ENCODE measurements at regions not wholly inside any gene's neighbourhood (a gene's known extent, or its start where the extent isn't known, plus 50 kb on each side); places are given as distances from the start of the nearest gene placed in this dataset.

GRCh38 chr5:117590944-117591343, 1016.3 kb upstream of the SEMA6A start:
- TF ChIP-seq CTCF (IDR thresholded peaks at IDR 0.05): peak in 1 of 3 experiments; percentile 13
- no peak for TF ChIP-seq POLR2A (IDR thresholded peaks at IDR 0.05)
- TF ChIP-seq POLR2AphosphoS5 (IDR thresholded peaks at IDR 0.05; ENCODE audit: insufficient read depth in 1 of 2, low read depth in 1 of 2): no peak

All from vagina (tissue), 2 donors.